ENCODE measurements at regions not wholly inside any gene's neighbourhood (a gene's known extent, or its start where the extent isn't known, plus 50 kb on each side); places are given as distances from the start of the nearest gene placed in this dataset.
"Not testable (repeated sequence)": the region's sequence is repeated elsewhere in the genome, so short reads cannot be mapped to it uniquely, and the experiment has no call there.

DNA sequence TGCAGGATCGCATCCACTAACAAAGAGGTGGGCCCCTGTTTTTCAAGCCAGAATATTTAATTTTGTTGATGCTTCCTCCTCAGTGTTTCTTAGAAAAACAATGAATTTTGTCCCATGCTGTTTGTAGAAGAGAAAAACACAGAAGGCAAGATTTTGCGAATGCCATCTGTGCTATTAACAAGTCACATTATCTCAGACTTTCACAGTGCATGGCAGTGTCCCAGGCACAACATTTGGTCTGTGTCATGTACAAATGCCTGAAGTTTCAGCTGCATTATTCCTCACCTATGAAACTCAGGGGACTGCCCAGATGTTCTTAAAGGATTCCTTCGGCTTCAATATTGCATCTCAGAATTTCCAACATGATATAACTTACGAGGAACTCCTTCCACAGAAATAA, 99.6 kb upstream of the ZC3H11B start:
- Histone ChIP-seq H2AFZ (ENCODE audit: low read depth, low read length, severe bottlenecking) (no peak overlapping the region), H3K9me2 (replicated peaks; ENCODE audit: insufficient read depth, low read length) (no peaks in the 10 kb centered on the region), H3K36me3 (ENCODE audit: low read length) (no peaks in the 10 kb centered on the region), H3K27ac (ENCODE audit: low read depth, low read length) (no peak overlapping the region), H3K79me2 (ENCODE audit: insufficient read depth, low read length) (no peaks in the 10 kb centered on the region), H3K27me3 (ENCODE audit: low read length) (no peaks in the 10 kb centered on the region), H4K20me1 (ENCODE audit: low read depth, low read length) (no peaks in the 10 kb centered on the region), H3K4me3 (ENCODE audit: insufficient read depth, low read length, poor library complexity, severe bottlenecking) (no peak overlapping the region), H3K9ac (ENCODE audit: low read length) (no peak overlapping the region), H3K4me2 (ENCODE audit: low read depth, low read length, poor library complexity, severe bottlenecking) (no peak overlapping the region), H3F3A (ENCODE audit: insufficient read depth) (no peaks in the 10 kb centered on the region), H3K9me3 (ENCODE audit: insufficient read depth, low read length) (no peaks in the 10 kb centered on the region)
- no peak for TF ChIP-seq EZH2phosphoT487 (conservative IDR thresholded peaks at IDR 0.05; ENCODE audit: low read length)
- TF ChIP-seq, protein P1, sequence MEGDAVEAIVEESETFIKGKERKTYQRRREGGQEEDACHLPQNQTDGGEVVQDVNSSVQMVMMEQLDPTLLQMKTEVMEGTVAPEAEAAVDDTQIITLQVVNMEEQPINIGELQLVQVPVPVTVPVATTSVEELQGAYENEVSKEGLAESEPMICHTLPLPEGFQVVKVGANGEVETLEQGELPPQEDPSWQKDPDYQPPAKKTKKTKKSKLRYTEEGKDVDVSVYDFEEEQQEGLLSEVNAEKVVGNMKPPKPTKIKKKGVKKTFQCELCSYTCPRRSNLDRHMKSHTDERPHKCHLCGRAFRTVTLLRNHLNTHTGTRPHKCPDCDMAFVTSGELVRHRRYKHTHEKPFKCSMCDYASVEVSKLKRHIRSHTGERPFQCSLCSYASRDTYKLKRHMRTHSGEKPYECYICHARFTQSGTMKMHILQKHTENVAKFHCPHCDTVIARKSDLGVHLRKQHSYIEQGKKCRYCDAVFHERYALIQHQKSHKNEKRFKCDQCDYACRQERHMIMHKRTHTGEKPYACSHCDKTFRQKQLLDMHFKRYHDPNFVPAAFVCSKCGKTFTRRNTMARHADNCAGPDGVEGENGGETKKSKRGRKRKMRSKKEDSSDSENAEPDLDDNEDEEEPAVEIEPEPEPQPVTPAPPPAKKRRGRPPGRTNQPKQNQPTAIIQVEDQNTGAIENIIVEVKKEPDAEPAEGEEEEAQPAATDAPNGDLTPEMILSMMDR (IDR thresholded peaks at IDR 0.05; ENCODE audit: insufficient read depth, low read length, poor library complexity, severe bottlenecking) = no peak

DNA sequence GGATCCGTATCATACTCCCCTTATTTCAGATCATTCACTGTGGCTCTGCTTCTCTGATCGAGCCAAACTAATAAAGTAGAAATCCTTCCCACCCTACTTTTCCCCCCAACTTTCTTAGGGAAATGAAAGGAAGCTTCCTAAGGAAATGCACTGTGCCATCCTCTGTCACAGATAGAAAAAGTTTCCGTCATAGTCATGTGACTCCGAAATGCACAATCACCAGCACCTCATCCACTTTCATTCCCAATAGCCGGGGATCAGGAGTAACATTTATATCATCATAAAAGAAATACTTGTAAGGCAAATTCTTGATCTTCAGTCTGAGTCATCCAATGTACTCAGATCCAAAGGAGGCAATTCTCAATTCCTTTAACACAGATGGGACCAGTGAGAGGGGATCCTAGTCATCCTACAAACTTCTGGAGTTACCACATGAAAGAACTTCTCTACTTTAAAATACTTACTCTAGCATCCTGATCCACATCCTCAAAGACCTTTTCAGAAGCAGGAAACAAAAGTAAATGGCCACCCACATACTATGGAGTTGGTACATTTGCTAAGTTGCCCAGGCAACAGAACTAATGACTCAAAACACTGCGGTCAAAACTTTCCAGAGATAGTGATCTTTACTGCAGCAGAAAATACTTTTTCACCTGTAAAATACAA, 97.8 kb upstream of the ZC3H11B start:
- Histone ChIP-seq H3K4me3 (ENCODE audit: insufficient read depth, low read length, poor library complexity, severe bottlenecking) (no peak overlapping the region), H4K20me1 (ENCODE audit: low read depth, low read length) (no peaks in the 10 kb centered on the region), H3K9me3 (ENCODE audit: insufficient read depth, low read length) (no peaks in the 10 kb centered on the region), H3F3A (ENCODE audit: insufficient read depth) (no peaks in the 10 kb centered on the region), H3K27ac (ENCODE audit: low read depth, low read length) (no peak overlapping the region), H3K9me2 (replicated peaks; ENCODE audit: insufficient read depth, low read length) (no peaks in the 10 kb centered on the region), H3K27me3 (ENCODE audit: low read length) (no peaks in the 10 kb centered on the region), H3K36me3 (ENCODE audit: low read length) (no peaks in the 10 kb centered on the region), H3K4me2 (ENCODE audit: low read depth, low read length, poor library complexity, severe bottlenecking) (no peak overlapping the region), H3K9ac (ENCODE audit: low read length) (no peak overlapping the region), H2AFZ (ENCODE audit: low read depth, low read length, severe bottlenecking) (no peak overlapping the region), H3K79me2 (ENCODE audit: insufficient read depth, low read length) (no peaks in the 10 kb centered on the region)
- TF ChIP-seq, protein P1 (IDR thresholded peaks at IDR 0.05; ENCODE audit: insufficient read depth, low read length, poor library complexity, severe bottlenecking) = no peak
- TF ChIP-seq EZH2phosphoT487 (conservative IDR thresholded peaks at IDR 0.05; ENCODE audit: low read length) = no peak

GRCh38 chr1:219708919-219709543, 96.1 kb upstream of the ZC3H11B start:
- Histone ChIP-seq H3F3A (ENCODE audit: insufficient read depth) (no peaks in the 10 kb centered on the region), H2AFZ (ENCODE audit: low read depth, low read length, severe bottlenecking) (no peak overlapping the region), H3K4me2 (ENCODE audit: low read depth, low read length, poor library complexity, severe bottlenecking) (no peak overlapping the region), H3K79me2 (ENCODE audit: insufficient read depth, low read length) (no peaks in the 10 kb centered on the region), H4K20me1 (ENCODE audit: low read depth, low read length) (no peaks in the 10 kb centered on the region), H3K9me2 (replicated peaks; ENCODE audit: insufficient read depth, low read length) (no peaks in the 10 kb centered on the region), H3K9ac (ENCODE audit: low read length) (no peak overlapping the region), H3K36me3 (ENCODE audit: low read length) (no peaks in the 10 kb centered on the region), H3K9me3 (ENCODE audit: insufficient read depth, low read length) (no peaks in the 10 kb centered on the region), H3K27ac (ENCODE audit: low read depth, low read length) (no peak overlapping the region), H3K4me3 (ENCODE audit: insufficient read depth, low read length, poor library complexity, severe bottlenecking) (no peak overlapping the region), H3K27me3 (ENCODE audit: low read length) (no peaks in the 10 kb centered on the region)
- TF ChIP-seq EZH2phosphoT487 (conservative IDR thresholded peaks at IDR 0.05; ENCODE audit: low read length) = no peak
- TF ChIP-seq, protein P1 (IDR thresholded peaks at IDR 0.05; ENCODE audit: insufficient read depth, low read length, poor library complexity, severe bottlenecking) = no peak

DNA sequence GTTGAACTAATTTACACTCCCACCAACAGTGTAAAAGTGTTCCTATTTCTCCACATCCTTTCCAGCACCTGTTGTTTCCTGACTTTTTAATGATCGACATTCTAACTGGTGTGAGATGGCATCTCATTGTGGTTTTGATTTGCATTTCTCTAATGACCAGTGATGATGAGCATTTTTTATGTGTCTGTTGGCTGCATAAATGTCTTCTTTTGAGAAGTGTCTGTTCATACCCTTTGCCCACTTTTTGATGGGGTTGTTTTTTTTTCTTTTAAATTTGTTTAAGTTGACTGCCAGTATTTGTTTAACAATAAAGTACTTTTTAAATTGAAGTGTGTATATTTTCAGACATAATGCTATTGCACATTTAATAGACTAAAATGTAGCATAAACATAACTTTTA, 95.0 kb upstream of the ZC3H11B start:
- H2AFZ ChIP-seq (ENCODE audit: low read depth, low read length, severe bottlenecking); H3K4me2 ChIP-seq (ENCODE audit: low read depth, low read length, poor library complexity, severe bottlenecking); H3F3A ChIP-seq (ENCODE audit: insufficient read depth); H3K36me3 ChIP-seq (ENCODE audit: low read length); H3K4me3 ChIP-seq (ENCODE audit: insufficient read depth, low read length, poor library complexity, severe bottlenecking); H3K9ac ChIP-seq (ENCODE audit: low read length); H3K9me3 ChIP-seq (ENCODE audit: insufficient read depth, low read length); H3K9me2 ChIP-seq (replicated peaks; ENCODE audit: insufficient read depth, low read length); H3K27me3 ChIP-seq (ENCODE audit: low read length); H4K20me1 ChIP-seq (ENCODE audit: low read depth, low read length); H3K79me2 ChIP-seq (ENCODE audit: insufficient read depth, low read length); H3K27ac ChIP-seq (ENCODE audit: low read depth, low read length): not testable (repeated sequence)

- not testable (repeated sequence) for H3K9ac ChIP-seq (ENCODE audit: low read length); H4K20me1 ChIP-seq (ENCODE audit: low read depth, low read length); H3K9me2 ChIP-seq (replicated peaks; ENCODE audit: insufficient read depth, low read length); H3K4me2 ChIP-seq (ENCODE audit: low read depth, low read length, poor library complexity, severe bottlenecking); H3K4me3 ChIP-seq (ENCODE audit: insufficient read depth, low read length, poor library complexity, severe bottlenecking); H3K27me3 ChIP-seq (ENCODE audit: low read length); H3K27ac ChIP-seq (ENCODE audit: low read depth, low read length); H3K9me3 ChIP-seq (ENCODE audit: insufficient read depth, low read length); H2AFZ ChIP-seq (ENCODE audit: low read depth, low read length, severe bottlenecking); H3K79me2 ChIP-seq (ENCODE audit: insufficient read depth, low read length); H3F3A ChIP-seq (ENCODE audit: insufficient read depth); H3K36me3 ChIP-seq (ENCODE audit: low read length)
These were observed 91.4 kb upstream of the ZC3H11B start for GRCh38 chr1:219704331-219704730.
